MM.1S (cell line): ENCODE measurements at regions not wholly inside any gene's neighbourhood (a gene's known extent, or its start where the extent isn't known, plus 50 kb on each side); places are given as distances from the start of the nearest gene placed in this dataset.

Experiments used
- EZH2 ChIP-seq: fragments of 300-600 bp; sonication (generic); optimal IDR thresholded peaks from 2 replicates; pipeline ENCODE3; 2017; ENCODE audit warnings: low read depth, mild to moderate bottlenecking, antibody characterized with exemption, low read length, mixed read lengths
- TF ChIP-seq, protein P1 (sequence below): fragments of 300-600 bp; sonication (generic); IDR thresholded peaks from 2 replicates; pipeline ENCODE4 v1.5.1; 2016; ENCODE audit warnings: antibody characterized with exemption, low read length, mixed read lengths

DNA sequence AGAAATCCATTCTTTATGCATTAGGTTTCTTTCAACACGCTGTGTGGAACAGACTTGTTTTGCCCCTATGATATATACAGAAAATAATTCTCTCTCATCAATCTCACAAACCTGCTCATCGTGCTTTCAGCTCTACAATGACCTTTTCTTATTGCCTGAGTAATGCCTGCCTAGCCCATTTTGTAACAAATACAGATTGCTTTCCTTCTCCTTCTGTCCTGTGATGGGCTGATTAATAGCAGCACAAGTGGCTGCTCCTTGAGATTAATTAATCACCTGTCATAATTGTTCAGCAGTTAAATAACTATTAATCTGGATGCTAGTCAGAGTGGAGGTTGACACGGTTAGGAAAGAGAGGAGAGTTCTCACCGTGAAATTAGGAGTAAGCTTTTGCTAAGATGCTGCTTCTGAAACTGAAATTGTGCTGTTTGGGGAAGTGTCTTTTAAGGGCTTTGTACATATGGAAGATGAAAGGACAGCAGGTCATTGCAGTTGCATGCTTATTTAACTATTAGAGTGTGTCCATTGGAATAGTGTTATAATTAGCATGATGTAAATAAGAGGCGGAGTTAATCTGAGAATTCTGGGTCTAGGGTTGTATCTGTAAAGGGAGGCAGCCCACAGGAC is 1430.5 kb downstream of the FAM181B start:
- TF ChIP-seq, protein P1, sequence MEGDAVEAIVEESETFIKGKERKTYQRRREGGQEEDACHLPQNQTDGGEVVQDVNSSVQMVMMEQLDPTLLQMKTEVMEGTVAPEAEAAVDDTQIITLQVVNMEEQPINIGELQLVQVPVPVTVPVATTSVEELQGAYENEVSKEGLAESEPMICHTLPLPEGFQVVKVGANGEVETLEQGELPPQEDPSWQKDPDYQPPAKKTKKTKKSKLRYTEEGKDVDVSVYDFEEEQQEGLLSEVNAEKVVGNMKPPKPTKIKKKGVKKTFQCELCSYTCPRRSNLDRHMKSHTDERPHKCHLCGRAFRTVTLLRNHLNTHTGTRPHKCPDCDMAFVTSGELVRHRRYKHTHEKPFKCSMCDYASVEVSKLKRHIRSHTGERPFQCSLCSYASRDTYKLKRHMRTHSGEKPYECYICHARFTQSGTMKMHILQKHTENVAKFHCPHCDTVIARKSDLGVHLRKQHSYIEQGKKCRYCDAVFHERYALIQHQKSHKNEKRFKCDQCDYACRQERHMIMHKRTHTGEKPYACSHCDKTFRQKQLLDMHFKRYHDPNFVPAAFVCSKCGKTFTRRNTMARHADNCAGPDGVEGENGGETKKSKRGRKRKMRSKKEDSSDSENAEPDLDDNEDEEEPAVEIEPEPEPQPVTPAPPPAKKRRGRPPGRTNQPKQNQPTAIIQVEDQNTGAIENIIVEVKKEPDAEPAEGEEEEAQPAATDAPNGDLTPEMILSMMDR = no peak
- TF ChIP-seq EZH2 = no peak
